ENCODE measurements at regions not wholly inside any gene's neighbourhood (a gene's known extent, or its start where the extent isn't known, plus 50 kb on each side); places are given as distances from the start of the nearest gene placed in this dataset.

DNA sequence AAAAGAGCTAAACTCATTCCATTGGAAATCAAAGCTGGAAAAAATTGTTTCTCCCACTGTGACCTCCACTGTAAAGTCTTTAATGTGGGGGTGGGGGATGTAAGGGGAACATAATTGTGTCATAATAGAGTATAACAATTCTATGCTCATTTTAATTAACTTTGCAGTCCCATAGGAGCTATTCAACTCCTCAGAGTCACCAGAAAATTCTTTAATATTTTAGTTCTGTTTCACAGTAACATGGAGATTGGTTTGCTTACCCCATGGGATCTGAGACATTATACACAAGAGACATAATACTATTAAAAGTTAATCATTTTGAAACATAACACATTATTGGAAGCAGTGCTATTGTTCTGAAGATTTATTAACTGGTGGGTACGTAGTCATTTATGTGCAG, 765.9 kb upstream of the GRM7 start:
- TF ChIP-seq, protein P1, sequence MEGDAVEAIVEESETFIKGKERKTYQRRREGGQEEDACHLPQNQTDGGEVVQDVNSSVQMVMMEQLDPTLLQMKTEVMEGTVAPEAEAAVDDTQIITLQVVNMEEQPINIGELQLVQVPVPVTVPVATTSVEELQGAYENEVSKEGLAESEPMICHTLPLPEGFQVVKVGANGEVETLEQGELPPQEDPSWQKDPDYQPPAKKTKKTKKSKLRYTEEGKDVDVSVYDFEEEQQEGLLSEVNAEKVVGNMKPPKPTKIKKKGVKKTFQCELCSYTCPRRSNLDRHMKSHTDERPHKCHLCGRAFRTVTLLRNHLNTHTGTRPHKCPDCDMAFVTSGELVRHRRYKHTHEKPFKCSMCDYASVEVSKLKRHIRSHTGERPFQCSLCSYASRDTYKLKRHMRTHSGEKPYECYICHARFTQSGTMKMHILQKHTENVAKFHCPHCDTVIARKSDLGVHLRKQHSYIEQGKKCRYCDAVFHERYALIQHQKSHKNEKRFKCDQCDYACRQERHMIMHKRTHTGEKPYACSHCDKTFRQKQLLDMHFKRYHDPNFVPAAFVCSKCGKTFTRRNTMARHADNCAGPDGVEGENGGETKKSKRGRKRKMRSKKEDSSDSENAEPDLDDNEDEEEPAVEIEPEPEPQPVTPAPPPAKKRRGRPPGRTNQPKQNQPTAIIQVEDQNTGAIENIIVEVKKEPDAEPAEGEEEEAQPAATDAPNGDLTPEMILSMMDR (IDR thresholded peaks at IDR 0.05) = no peak
- no peak for TF ChIP-seq POLR2AphosphoS5 (IDR thresholded peaks at IDR 0.05)
